HCT116 (cell line): ENCODE measurements at regions not wholly inside any gene's neighbourhood (a gene's known extent, or its start where the extent isn't known, plus 50 kb on each side); places are given as distances from the start of the nearest gene placed in this dataset.

Source experiments
- ATAC-seq: fragments of 200-7000 bp; cut with Tn5 transposase; 2 replicates; pipeline ENCODE4 v1.9.1; 2020; ENCODE audit warnings: mild to moderate bottlenecking, moderate library complexity
- BruUV-seq: library from RNA; stranded (reverse); fragments of 400-500 nt; replicated peaks from 2 replicates; lab custom pipeline; 2021; lab: Mats Ljungman, UMichigan
- CTCF ChIA-PET: fragments of 300-600 bp; sonication (Branson Sonifier 250); formaldehyde crosslinking; loops from one replicate; lab custom pipeline; 2021; ENCODE audit warnings: antibody characterized with exemption; lab: Charles Lee
- POLR2A ChIA-PET: fragments of 300-600, 350-600 bp; sonication (Branson Sonifier 250); formaldehyde crosslinking; loops from one replicate; lab custom pipeline; 2021; ENCODE audit warnings: antibody characterized with exemption; lab: Charles Lee
- RAD21 ChIA-PET, 2 experiments: fragments of 300-600 bp; sonication (Branson Sonifier 250); formaldehyde crosslinking; loops; one replicate each; lab custom pipeline; 2023; ENCODE audit warnings: low total read pairs in 2 of 2; ENCODE audit not compliant: uncharacterized antibody in 2 of 2, unreplicated experiment in 2 of 2, low non-redundant PET in 1 of 2; lab: Charles Lee
- DNase-seq: peaks from one replicate; pipeline ENCODE4 v3.0.0-alpha.2; 2010; ENCODE audit warnings: low read depth, low spot score
- H2AFZ ChIP-seq: fragments of 200-600 bp; shearing (Covaris generic), sonication (generic); 2 replicates; pipeline ENCODE4 v1.6.1; 2017; ENCODE audit warnings: low read depth, mixed run types, mixed read lengths, antibody characterized with exemption, low read length; ENCODE audit not compliant: poor library complexity, severe bottlenecking
- H3K27ac ChIP-seq: 2 replicates; pipeline ENCODE4 v1.5.1; 2012; ENCODE audit warnings: low read depth, low read length
- H3K27me3 ChIP-seq: fragments of 200-600 bp; sonication (generic); 2 replicates; pipeline ENCODE4 v1.6.1; 2016; ENCODE audit warnings: mixed run types, low read length, mixed read lengths; ENCODE audit not compliant: insufficient read depth
- H3K36me3 ChIP-seq, 2 experiments: fragments of 200-500 bp in 1 of 2; fragments of 200-600 bp in 1 of 2; sonication (Bioruptor generic) in 1 of 2; sonication (generic) in 1 of 2; 2 replicates each; pipeline versions ENCODE4 v1.5.1 to v1.6.1; 2014 to 2016; ENCODE audit warnings: low read length in 2 of 2, inconsistent platforms in 1 of 2, mixed read lengths in 1 of 2, mixed run types in 1 of 2; ENCODE audit not compliant: insufficient read depth in 2 of 2, control insufficient read depth in 1 of 2
- H3K4me1 ChIP-seq, 2 experiments: fragments of 200-600 bp in 1 of 2; sonication (generic) in 1 of 2; 2 replicates each; pipeline versions ENCODE4 v1.5.1 to v1.6.1; 2012 to 2017; ENCODE audit warnings: low read length in 2 of 2, inconsistent platforms in 1 of 2, mild to moderate bottlenecking in 1 of 2, mixed read lengths in 1 of 2, mixed run types in 1 of 2, moderate library complexity in 1 of 2; ENCODE audit not compliant: insufficient read depth in 2 of 2, control insufficient read depth in 1 of 2
- H3K4me2 ChIP-seq: fragments of 200-600 bp; sonication (generic); 2 replicates; pipeline ENCODE4 v1.6.1; 2017; ENCODE audit warnings: mixed run types, low read length, mixed read lengths
- H3K4me3 ChIP-seq, 2 experiments: fragments of 200-600 bp in 1 of 2; sonication (generic) in 1 of 2; replicated peaks in 1 of 2; 2 replicates each; pipeline ENCODE4 v1.5.1; 2011 to 2016; ENCODE audit warnings: low read length in 2 of 2, control low read depth in 1 of 2, low read depth in 1 of 2, mild to moderate bottlenecking in 1 of 2, mixed read lengths in 1 of 2, mixed run types in 1 of 2
- H3K79me2 ChIP-seq: fragments of 200-600 bp; sonication (generic); 2 replicates; pipeline ENCODE4 v1.6.1; 2017; ENCODE audit warnings: mild to moderate bottlenecking, mixed run types, low read length, moderate library complexity, mixed read lengths; ENCODE audit not compliant: insufficient read depth
- H3K9ac ChIP-seq: fragments of 200-600 bp; sonication (generic); 2 replicates; pipeline ENCODE4 v1.6.1; 2016; ENCODE audit warnings: low read length, mixed read lengths
- H3K9me2 ChIP-seq: fragments of 200-600 bp; sonication (generic), shearing (Covaris generic); 2 replicates; pipeline ENCODE4 v1.6.1; 2017; ENCODE audit warnings: mixed run types, mild to moderate bottlenecking, moderate library complexity; ENCODE audit not compliant: insufficient read depth
- H3K9me3 ChIP-seq, 2 experiments: fragments of 200-500 bp in 1 of 2; fragments of 200-600 bp in 1 of 2; sonication (Bioruptor generic) in 1 of 2; sonication (generic) in 1 of 2; 2 replicates each; pipeline ENCODE4 v1.6.1; 2014 to 2017; ENCODE audit warnings: low read length in 2 of 2, mixed read lengths in 2 of 2, inconsistent platforms in 1 of 2, low read depth in 1 of 2, mild to moderate bottlenecking in 1 of 2, mixed run types in 1 of 2, moderate library complexity in 1 of 2; ENCODE audit not compliant: control insufficient read depth in 1 of 2, insufficient read depth in 1 of 2
- H4K20me1 ChIP-seq: fragments of 200-600 bp; sonication (generic), shearing (Covaris generic); 2 replicates; pipeline ENCODE4 v1.6.1; 2017; ENCODE audit warnings: mixed run types, mild to moderate bottlenecking, moderate library complexity; ENCODE audit not compliant: insufficient read depth
- ATF3 ChIP-seq: IDR thresholded peaks from 2 replicates; pipeline ENCODE4 v1.6.1; 2012
- CEBPB ChIP-seq: IDR thresholded peaks from 2 replicates; pipeline ENCODE4 v1.6.1; 2012; ENCODE audit warnings: low read depth
- EGR1 ChIP-seq: IDR thresholded peaks from 2 replicates; pipeline ENCODE4 v1.6.1; 2012; ENCODE audit warnings: low read depth
- EZH2 ChIP-seq: fragments of 200-600 bp; sonication (generic); IDR thresholded peaks from 2 replicates; pipeline ENCODE4 v1.6.1; 2017; ENCODE audit warnings: antibody characterized with exemption, mixed run types
- EZH2phosphoT487 ChIP-seq: fragments of 200-600 bp; IDR thresholded peaks from 2 replicates; pipeline ENCODE4 v1.6.1; 2018; ENCODE audit warnings: antibody characterized with exemption, borderline replicate concordance
- JUND ChIP-seq: IDR thresholded peaks from 2 replicates; pipeline ENCODE4 v1.6.1; 2012
- POLR2A ChIP-seq: IDR thresholded peaks from 2 replicates; pipeline ENCODE4 v1.7.0; 2011; ENCODE audit warnings: borderline replicate concordance; ENCODE audit not compliant: insufficient read depth, insufficient read length; ENCODE audit errors: extremely low read depth
- POLR2AphosphoS5 ChIP-seq: IDR thresholded peaks from 2 replicates; pipeline ENCODE4 v1.6.1; 2011; ENCODE audit warnings: mild to moderate bottlenecking, low read depth, low read length, moderate library complexity
- REST ChIP-seq: IDR thresholded peaks from 2 replicates; pipeline ENCODE4 v1.6.1; 2012; ENCODE audit warnings: low read depth
- SIN3A ChIP-seq: IDR thresholded peaks from 2 replicates; pipeline ENCODE4 v1.6.1; 2012; ENCODE audit warnings: low read depth
- SP1 ChIP-seq: IDR thresholded peaks from 2 replicates; pipeline ENCODE4 v1.6.1; 2012; ENCODE audit warnings: low read depth
- SRF ChIP-seq: IDR thresholded peaks from 2 replicates; pipeline ENCODE4 v1.6.1; 2012; ENCODE audit warnings: low read depth
- TCF7L2 ChIP-seq: IDR thresholded peaks from 2 replicates; pipeline ENCODE4 v1.7.0; 2011; ENCODE audit warnings: borderline replicate concordance, inconsistent platforms; ENCODE audit not compliant: insufficient read depth, insufficient read length; ENCODE audit errors: extremely low read depth
- YY1 ChIP-seq: IDR thresholded peaks from 2 replicates; pipeline ENCODE4 v1.6.1; 2011; ENCODE audit warnings: low read length, low read depth, moderate library complexity, mild to moderate bottlenecking; ENCODE audit not compliant: insufficient replicate concordance; ENCODE audit errors: extremely low read depth
- ZBTB33 ChIP-seq: IDR thresholded peaks from 2 replicates; pipeline ENCODE4 v1.6.1; 2011; ENCODE audit warnings: mild to moderate bottlenecking, low read length, moderate library complexity; ENCODE audit not compliant: insufficient replicate concordance; ENCODE audit errors: extremely low read depth
- ZFX ChIP-seq: fragments of 450-650 bp; IDR thresholded peaks from 2 replicates; pipeline ENCODE4 v1.6.1; 2017
- ZNF274 ChIP-seq: fragments of 200-500 bp; sonication (Bioruptor generic); IDR thresholded peaks from 2 replicates; pipeline ENCODE4 v1.6.1; 2014; ENCODE audit warnings: mild to moderate bottlenecking, low read depth, low read length, inconsistent platforms
- intact Hi-C: fragments of 100-400 bp; cut with micrococcal nuclease; formaldehyde crosslinking; loops from 2 replicates; pipeline ENCODE4 v1.10.0; 2022
- TF ChIP-seq, protein P1 (sequence below): IDR thresholded peaks from 2 replicates; pipeline ENCODE4 v1.6.1; 2012

GRCh38 chr3:34634939-34635338 lies 836.5 kb downstream of the PDCD6IP start:
- ChIA-PET RAD21 (no interaction called here), CTCF (no interaction called here), POLR2A (no interaction called here)
- DNase-seq: no peak
- no peak overlapping the region for H3K4me3 ChIP-seq
- TF ChIP-seq ZNF274 (no peak), SIN3A (no peak), ATF3 (no peak), REST (no peak), JUND (no peak), SRF (no peak), ZBTB33 (no peak), EZH2 (no peak), EZH2phosphoT487 (no peak), POLR2AphosphoS5 (no peak), SP1 (no peak), TCF7L2 (no peak), POLR2A (no peak), ZFX (no peak), CEBPB (no peak), EGR1 (no peak), YY1 (no peak)
- TF ChIP-seq, protein P1, sequence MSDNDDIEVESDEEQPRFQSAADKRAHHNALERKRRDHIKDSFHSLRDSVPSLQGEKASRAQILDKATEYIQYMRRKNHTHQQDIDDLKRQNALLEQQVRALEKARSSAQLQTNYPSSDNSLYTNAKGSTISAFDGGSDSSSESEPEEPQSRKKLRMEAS: no peak
- no peaks in the 10 kb centered on the region for H3K79me2 ChIP-seq
- H3K9me2 ChIP-seq: no peaks in the 10 kb centered on the region
- no TSS peak for BruUV-seq
- peaks cover 0 to 2% of the 10 kb centered on the region in 2 experiments; a peak in 1 of 4 replicates for H3K9me3 ChIP-seq
- intact Hi-C loops: no loop called here
- H2AFZ ChIP-seq: no peak overlapping the region
- no peaks in the 10 kb centered on the region for H4K20me1 ChIP-seq
- H3K27ac ChIP-seq: no peak overlapping the region
- H3K27me3 ChIP-seq: no peaks in the 10 kb centered on the region
- no peak for ATAC-seq
- no peak overlapping the region for H3K9ac ChIP-seq
- H3K4me2 ChIP-seq: no peak overlapping the region
- no peaks in the 10 kb centered on the region for H3K36me3 ChIP-seq
- no peaks in the 10 kb centered on the region for H3K4me1 ChIP-seq
